Central memory CD4-positive, alpha-beta T cell (primary cell): ENCODE measurements at regions not wholly inside any gene's neighbourhood (a gene's known extent, or its start where the extent isn't known, plus 50 kb on each side); places are given as distances from the start of the nearest gene placed in this dataset.

Experiments
- DNase-seq: peaks from one replicate; pipeline ENCODE4 v3.0.0; 2022

- no peak for DNase-seq
Measured at GRCh38 chr13:73602295-73602694, 531.9 kb downstream of the KLF12 start.

- no peak for DNase-seq
Measured at GRCh38 chr13:73601708-73602107, 532.5 kb downstream of the KLF12 start.

DNA sequence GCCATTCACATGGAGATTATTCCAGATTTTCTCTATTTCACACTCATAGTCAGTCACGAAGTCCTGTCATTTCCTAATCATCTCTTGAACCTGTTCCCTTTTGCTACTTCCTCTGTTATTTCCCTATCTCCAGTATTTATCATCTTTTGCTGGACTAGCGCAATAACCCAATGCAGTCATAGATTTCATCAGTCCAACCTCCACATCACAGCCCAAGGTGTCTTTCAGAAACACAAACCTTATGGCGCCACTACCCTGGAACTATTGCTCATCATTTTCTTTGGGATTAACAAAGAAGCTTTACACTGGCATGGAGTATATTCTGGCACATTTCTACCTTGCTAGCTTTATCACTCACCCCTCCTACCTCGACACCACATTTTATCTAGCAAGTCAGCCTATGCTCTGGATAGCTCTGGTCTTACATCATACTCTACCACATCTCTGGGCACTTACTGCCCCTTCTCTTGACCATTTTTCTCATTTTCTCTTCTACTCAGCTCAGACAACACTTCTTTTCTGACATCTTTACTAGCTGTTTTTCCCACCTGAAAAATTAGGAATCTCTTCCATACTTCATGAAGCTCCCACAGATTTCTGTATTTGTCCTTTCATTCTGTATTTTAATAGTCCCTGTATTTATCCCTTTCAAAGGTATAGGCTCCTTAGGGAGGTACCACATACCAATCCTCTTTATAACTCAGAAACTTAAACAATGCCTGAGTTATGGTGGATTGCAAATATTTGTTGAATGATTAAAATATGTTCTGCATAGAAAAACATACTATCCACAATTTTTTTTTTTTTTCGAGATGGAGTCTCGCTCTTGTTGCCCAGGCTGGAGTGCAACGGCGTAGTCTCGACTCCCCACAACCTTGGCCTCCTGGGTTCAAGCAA is 534.7 kb downstream of the KLF12 start:
- no peak for DNase-seq

DNA sequence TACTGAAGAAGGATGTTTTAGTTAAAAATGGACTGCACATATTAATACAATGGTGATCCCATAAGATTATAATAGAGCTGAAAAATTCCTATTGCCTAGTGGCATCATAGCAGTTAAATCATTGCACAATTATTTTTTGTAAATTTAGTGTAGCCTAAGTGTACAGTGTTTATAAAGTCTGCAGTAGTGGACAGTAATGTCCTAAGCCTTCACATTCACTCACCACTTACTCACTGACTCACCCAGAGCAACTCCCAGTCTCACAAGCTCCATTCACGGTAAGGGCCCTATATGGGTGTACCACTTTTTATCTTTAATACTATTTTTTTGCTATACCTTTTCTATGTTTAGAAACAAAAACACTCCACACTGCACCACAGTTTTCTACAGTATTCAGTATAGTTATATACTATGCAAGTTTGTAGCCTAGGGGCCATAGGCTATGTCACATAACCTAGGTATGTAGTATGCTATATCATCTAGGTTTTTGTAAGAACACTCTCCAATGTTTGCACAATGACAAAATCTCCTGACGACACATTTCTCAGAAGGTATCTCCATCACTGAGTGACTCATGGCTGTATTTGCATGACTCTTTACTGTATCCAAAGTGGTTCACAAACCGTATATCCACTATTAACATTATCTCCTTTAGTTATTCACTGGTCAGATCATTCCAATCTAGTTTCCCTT is 536.0 kb downstream of the KLF12 start:
- DNase-seq = no peak

DNA sequence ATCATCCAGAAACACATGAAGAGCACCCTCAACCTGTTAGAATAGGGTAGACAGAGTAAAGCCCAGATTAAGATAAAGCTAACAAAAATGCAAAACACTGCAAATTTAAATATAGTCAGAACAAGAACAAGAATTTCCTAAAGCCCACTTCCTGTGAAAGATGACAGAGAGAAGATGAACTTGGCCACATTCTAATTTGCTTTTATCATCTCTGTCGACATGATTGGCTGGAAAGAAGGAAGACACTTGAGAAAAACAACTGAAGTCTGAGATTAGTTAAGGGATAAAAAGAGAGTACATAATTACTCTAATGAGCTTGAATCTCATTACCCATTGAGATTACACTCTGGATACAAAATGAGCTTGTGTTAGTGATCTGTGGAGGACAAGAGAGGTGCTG is 537.6 kb downstream of the KLF5 start:
- no peak for DNase-seq

GRCh38 chr13:73593199-73593765 is 534.5 kb downstream of the KLF5 start:
- no peak for DNase-seq

GRCh38 chr13:73591861-73592260 is 533.1 kb downstream of the KLF5 start:
- DNase-seq = no peak

- DNase-seq = no peak
Measured at GRCh38 chr13:73590795-73591194, 532.0 kb downstream of the KLF5 start.

- DNase-seq = no peak
Measured at GRCh38 chr13:73585236-73585635, 526.4 kb downstream of the KLF5 start.

- DNase-seq = no peak
Measured at GRCh38 chr13:73583331-73583730, 524.5 kb downstream of the KLF5 start.

GRCh38 chr13:73580513-73581267 is 521.9 kb downstream of the KLF5 start:
- no peak for DNase-seq

- no peak for DNase-seq
Measured at GRCh38 chr13:73579574-73580274, 520.9 kb downstream of the KLF5 start.

- no peak for DNase-seq
Measured at GRCh38 chr13:73578251-73578875, 519.6 kb downstream of the KLF5 start.

DNA sequence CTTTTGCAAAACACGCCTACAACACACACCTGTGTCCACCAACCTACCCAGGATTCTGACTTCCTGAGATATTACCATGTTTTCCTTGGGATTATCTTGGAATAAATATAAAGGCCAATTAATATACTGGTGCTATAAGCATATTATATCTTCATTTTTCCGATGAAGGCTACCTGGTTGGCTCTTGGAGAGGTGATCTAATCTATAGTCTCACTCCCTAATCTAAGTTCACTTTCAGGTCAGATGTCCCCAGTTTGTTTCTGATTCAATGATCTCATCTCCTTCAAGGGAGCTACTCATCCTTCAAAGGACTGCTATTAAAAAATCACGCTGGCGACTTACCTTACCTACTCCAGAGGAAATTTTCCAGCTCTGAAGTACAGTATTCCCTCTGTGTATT is 517.5 kb downstream of the KLF5 start:
- DNase-seq = no peak

GRCh38 chr13:73572824-73573223 is 514.0 kb downstream of the KLF5 start:
- no peak for DNase-seq

- no peak for DNase-seq
Measured at GRCh38 chr13:73571376-73571775, 512.6 kb downstream of the KLF5 start.

DNA sequence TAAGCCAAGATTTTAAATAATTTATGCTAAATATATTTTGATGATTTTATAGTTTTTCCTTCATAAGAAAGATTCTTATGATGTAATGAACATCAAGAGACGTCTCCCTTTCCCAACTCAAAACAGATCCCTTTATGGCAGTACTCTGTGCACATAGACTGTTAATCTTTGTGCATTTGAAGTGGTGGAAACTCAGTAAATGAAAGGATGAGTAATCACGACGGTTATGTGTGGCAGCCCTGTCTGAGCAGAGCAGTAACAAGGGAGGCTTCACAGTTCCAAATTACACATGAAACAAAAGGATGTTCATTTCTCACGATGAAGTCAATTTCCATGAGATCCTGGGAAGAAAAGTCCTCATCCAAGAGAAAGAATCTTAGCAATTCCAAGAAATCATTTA is 498.1 kb downstream of the KLF5 start:
- DNase-seq = no peak

GRCh38 chr13:73556128-73556527 is 497.3 kb downstream of the KLF5 start:
- DNase-seq = no peak

DNA sequence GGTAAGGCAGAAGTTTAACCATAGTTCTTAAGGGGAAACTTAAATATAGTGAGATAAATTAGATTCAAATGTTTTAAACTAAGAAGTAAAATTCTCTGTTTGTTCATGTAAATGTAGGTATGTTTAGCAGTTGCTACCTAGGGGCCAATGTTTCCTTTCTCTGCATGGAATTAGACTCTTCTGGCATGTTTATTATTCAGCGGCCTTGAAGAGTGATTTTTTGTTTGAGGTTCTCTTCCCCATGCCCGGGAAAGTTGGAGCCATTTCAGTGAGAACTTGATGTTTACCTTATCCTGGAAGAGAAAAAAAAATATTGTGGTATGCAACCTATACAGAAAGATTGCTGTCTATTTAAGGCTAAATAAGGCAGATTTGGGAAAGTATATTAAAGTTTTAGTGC is 492.9 kb downstream of the KLF5 start:
- no peak for DNase-seq

DNA sequence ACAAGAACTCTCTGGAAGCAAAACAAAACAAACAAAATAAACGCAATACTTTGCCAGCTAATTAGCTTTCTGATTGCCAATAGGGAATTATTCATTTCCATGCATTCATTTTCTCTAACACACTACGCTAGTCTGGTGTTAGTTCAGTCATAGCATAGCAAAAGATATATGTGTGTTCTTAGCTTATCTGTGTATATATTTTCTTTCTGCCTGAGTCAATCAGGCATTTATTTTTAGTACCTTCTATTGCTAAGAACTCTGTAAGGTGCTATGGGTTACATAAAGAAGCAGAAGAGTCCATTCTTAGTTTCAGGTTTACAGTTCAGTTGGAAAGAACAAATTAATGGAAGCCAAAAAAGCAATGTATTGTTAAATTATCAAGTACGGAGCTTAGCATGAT is 490.9 kb downstream of the KLF5 start:
- no peak for DNase-seq

DNA sequence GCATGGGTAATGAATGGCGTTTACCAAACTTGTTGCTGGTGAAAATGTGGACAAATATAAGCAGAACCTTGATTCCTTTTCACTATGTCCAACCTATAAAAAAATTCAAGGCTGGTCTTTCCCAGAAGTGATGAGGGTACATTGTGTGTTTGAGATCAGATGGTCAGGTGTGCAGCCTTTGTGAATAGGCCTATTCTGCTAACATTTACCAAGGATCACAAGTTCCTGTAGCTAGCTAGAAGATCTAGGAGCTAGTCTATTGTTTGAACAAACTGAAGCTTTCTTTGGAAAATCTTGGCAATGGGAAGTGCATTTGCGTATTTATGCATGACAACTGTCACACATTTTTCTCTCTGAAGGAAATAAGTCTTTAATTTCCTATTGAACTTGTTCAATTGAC is 489.6 kb downstream of the KLF5 start:
- no peak for DNase-seq

DNA sequence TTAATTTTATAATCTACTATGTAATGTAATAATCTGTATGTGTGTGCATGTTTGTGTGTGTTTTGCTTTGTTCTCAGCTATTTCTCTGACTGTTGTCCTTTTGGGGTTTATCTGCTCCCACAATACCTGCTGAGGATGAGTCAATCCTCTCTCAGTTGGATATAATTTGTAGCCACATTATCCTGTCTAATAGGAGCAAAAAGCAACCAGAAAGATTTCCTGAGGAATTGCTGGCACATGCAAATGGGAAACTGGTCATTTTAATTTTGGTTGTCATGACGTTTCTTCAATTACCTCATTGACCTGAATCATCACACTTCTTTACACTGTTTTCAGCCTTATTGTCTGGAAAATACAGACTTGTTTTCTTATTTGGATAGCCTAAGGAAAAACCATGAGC is 488.4 kb downstream of the KLF5 start:
- DNase-seq = no peak
